ENCODE measurements at regions not wholly inside any gene's neighbourhood (a gene's known extent, or its start where the extent isn't known, plus 50 kb on each side); places are given as distances from the start of the nearest gene placed in this dataset.
"Not testable (repeated sequence)": the region's sequence is repeated elsewhere in the genome, so short reads cannot be mapped to it uniquely, and the experiment has no call there.

DNA sequence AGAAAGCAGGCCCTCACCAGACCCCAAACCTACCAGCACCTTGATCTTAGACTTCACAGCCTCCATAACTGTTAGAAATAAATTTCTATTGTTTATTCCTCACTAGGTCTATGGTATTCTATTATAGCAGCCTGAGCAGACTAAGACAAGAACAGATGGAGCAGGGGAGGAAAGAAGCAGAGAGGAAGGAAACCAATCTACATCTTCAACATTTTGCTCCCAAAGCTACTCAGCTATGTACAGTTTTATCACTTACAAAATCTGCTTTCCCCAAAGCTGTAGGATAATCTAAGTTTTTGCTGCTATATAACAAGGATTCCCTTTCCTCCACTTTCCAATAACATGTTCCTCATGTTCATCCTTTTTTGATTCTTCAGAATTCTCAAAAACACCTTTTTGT lies 274.4 kb upstream of the CHAC2 start:
- DNase-seq (ENCODE audit: low spot score) = no peak

DNA sequence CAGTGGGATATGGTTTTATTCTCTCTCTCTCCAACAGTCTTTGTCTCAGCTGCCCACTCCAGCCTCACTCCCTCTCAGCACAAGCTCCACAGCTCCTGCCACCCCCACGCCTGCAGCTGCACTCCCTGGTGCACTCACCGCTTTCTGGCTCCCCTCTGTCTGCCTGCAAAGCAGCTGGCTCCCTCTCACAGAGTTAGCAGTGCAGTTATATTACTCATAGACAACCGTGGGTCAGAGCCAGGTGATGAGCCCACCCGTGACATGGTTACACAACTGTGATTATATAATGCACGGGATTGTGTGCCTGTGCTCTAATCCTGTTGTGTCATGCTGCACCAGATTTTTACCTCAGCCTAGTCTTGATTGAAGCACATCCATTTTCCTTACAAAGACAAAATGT lies 276.9 kb upstream of the CHAC2 start:
- no peak for DNase-seq (ENCODE audit: low spot score)

DNA sequence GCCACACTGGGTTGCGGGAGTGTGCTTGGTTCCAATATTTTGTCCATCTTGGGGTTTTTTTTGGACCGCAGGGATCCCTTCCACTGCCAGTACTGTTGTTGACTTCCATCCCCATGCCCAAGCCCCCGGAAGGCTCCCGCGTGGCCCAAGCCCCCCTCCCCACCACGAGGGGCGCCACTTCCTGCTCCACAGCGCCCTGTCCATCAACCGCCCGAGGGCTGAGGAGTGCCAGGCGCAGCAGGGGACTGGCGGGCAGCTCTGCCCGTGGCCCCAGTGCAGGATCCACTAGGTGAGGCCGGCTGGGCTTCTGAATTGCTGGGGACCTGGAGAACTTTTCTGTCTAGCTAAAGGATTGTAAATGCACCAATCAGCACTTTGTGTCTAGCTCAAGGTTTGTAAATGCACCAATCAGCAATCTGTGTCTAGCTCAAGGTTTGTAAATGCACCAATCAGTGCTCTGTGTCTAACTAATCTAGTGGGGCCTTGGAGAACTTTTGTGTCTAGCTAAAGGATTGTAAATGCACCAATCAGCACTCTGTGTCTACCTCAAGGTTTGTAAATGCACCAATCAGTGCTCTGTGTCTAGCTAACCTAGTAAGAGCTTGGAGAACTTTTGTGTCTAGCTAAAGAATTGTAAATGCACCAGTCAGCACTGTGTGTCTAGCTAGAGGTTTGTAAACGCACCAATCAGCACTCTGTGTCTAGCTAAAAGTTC lies 281.3 kb upstream of the CHAC2 start:
- DNase-seq (ENCODE audit: low spot score) = not testable (repeated sequence)

DNA sequence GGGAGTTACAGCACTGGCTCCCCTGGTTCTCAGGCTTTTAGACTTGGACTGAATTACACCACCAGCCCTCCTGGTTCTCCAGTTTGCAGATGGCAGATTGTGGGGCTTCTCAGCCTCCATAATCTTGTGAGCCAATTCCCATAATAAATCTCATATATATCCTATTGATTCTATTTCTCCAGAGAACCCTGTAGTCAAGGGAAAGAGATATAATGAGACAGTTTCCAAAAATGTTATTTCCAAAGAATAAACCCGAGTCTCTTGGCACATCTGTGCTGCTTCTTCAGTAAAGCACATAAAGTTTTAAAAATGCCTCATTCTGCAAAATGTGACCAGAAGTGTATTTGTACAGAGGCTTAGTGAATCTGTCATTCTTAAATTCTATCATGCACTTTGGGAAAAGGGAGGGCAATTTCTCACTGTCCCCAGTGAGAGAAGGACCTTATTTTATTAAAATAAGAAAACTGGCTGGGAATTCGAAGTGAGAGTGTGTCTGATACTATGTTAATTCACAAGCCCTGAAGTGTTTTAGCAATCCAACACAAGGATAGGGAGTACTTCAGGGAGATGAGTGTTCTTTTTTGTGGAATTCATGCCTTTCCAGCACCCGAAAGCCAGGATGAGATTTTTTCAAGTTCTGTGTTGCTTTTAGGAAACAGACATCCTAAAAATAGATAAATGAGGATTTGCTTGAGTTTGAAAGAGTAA lies 282.4 kb upstream of the CHAC2 start:
- DNase-seq (ENCODE audit: low spot score) = no peak

GRCh38 chr2:53484531-53484930 lies 283.1 kb upstream of the CHAC2 start:
- no peak for DNase-seq (ENCODE audit: low spot score)

DNA sequence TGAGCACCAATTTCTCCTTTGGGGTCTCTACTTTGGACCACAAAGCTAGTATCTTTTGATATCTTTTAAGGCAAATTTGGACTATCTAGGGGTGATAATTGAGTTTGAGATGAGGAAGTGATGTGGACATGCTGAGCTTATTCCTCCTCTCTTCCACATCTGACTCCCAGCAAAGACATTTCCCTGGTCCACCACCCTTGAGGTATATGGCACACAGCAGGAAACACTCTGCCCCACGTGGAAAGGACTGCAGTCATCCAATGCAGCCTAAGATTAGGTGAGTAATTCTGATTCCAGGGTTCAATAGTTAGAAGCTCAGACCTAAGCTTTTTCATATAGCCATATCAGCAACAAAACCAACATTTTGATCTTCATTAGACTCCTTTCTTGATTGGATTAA lies 290.1 kb upstream of the CHAC2 start:
- DNase-seq (ENCODE audit: low spot score) = no peak

DNA sequence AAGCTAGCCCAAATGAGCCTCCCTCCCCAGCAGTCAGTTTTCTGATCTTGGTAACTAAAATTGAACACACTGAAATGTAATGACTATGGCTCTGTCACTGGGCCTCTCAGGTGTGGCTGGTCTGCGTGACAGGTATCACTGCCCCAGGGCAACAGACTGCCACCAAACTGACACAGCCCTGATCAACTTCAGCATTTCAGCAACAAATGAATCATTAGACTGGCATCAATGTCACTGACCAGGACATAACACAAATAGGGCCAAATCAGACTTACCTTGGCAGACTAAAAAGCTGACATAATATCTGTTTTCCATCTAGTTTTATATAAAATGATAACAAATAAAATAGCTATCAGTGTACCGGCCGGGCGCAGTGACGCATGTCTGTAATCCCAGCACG lies 290.8 kb upstream of the CHAC2 start:
- DNase-seq (ENCODE audit: low spot score) = no peak

DNA sequence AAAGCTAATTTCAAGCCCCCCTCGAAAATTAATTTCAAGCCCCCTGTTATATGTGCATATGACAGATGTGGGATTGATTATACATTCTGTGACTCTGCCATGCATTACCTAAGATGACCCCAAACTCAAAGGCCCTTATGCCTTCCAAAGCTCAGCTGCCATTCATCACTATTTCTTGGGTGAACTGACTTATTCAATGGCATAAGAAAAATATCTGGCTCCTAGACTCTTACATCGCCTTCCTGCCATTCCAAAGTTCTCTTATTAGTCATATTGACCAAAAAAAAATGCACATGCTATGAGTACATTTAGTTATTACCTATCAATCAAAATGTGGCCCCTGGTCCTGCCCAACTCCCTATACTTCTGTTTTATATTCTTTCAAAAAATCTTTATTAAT lies 291.8 kb upstream of the CHAC2 start:
- no peak for DNase-seq (ENCODE audit: low spot score)

GRCh38 chr2:53475321-53475720 lies 292.3 kb upstream of the CHAC2 start:
- no peak for DNase-seq (ENCODE audit: low spot score)

- no peak for DNase-seq (ENCODE audit: low spot score)
Measured at GRCh38 chr2:53474914-53475313, 292.7 kb upstream of the CHAC2 start.

- no peak for DNase-seq (ENCODE audit: low spot score)
Measured at GRCh38 chr2:53473775-53474311, 293.8 kb upstream of the CHAC2 start.

DNA sequence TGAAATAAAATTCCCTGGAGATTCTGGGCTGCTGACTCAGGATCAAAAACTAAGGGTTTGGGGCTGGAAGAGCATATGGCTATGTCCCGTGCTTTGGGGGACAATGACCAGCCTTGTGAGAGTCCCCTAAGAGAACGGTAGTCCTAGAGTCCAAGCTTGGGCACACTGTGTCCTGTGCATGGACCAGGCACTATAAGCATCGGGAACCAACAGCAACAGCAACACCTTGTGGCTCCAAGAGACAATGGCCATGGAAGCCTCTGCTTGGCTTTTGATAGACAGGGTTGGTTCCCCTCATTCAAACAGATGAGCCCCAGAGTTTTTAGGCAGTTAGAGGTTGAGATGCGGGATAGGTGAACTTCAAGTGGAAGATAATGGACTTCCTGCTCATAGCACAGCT lies 294.4 kb upstream of the CHAC2 start:
- DNase-seq (ENCODE audit: low spot score) = no peak

GRCh38 chr2:53467467-53468180 lies 300.0 kb upstream of the CHAC2 start:
- no peak for DNase-seq (ENCODE audit: low spot score)

DNA sequence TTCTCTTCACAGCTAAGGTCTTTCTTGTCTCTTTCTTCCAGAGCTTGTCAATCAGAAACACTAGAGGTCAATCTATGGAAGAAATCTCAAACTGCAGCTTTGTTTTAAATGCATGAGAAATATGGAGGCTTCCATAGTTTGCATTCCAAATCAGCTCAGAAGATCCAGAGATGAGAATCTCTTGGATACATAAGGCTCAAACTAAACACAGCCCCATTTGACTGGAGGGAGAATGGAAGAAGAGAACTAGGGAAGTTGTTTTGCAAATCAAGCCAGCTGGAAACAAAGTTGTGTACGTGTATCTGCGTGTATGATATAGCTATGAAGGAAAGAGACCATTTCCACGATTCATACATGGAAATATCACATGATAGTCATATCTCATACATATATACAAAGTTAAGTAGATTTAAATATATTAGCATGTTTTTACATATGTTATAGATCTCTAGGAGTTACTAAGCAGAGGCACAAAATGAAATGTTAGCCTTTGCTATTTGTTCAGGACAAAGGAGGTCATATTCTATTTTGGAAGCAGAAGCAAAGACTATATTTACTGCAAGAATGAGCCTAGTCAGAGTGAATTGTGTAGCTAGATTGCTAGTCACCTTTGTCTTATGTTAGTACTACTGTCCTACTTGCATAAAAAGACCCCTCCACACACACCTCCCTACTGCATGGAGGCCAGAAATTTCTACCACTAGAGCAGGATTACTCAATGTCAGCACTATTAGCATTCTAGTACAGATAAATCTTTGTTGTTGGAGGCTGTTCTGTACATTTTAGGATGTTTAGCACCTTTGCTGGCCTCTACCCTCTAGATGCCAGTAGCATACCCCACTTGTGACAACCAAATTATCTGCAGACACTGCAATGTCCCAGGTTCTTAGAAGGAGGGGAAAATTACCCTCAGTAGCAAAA lies 303.5 kb upstream of the CHAC2 start:
- no peak for DNase-seq (ENCODE audit: low spot score)

DNA sequence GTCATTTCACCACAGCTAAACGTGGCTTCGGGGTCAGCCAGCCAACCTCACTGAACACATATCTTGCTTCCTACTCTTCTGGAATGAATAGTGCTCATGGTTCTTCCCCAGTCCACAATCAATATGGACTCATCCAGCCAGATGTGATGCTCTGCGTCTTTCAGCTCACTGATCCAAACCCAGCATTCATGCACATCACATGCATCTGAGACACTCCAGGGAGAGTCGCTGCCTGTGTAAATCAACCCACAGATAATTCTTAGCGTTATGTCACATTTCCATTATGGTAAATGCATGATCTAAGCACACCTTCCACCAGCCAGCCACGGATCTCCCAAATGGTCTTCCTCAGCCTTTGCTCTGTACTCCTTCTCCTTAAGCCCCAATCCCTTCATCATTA lies 306.7 kb upstream of the CHAC2 start:
- DNase-seq (ENCODE audit: low spot score) = no peak

DNA sequence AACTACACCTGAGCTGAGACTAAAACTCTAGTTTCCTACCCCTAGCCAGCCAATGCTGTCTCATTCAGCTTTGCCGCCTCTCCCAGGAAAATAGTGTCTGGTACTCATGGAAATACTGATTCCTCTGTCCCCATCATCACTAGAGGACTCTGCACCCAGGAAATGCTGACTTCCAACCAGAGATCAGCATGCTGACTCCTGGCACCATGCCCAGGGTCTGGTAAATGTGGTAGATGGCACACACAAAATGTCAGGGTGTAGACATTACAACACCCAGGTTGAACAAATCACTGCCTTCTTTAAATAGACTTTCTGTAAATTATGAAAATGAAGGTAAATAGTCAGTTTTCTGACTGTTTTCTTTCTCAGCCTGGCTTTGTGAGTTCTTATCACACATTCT lies 307.3 kb upstream of the CHAC2 start:
- DNase-seq (ENCODE audit: low spot score) = no peak

DNA sequence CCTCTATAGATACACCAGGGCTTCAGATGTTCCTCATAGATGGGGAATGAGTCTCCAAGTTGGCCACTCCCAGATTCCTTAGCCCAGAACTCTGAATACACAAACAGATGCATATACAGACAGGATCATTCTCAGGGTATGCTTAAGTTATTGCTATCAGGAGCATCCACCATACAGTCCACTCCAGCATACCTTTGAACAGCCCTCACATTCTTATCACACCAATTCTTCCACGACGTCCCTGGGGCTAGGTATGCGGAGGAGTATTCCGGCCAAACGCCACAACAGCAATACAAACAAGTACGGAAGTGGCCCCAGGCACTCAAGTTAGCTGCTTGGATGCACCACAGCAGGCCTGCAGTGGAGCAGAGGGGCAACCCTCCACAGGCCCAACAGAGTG lies 312.5 kb upstream of the CHAC2 start:
- DNase-seq (ENCODE audit: low spot score) = no peak

GRCh38 chr2:53452957-53453748 lies 314.5 kb upstream of the CHAC2 start:
- DNase-seq (ENCODE audit: low spot score) = peak; percentile 29

DNA sequence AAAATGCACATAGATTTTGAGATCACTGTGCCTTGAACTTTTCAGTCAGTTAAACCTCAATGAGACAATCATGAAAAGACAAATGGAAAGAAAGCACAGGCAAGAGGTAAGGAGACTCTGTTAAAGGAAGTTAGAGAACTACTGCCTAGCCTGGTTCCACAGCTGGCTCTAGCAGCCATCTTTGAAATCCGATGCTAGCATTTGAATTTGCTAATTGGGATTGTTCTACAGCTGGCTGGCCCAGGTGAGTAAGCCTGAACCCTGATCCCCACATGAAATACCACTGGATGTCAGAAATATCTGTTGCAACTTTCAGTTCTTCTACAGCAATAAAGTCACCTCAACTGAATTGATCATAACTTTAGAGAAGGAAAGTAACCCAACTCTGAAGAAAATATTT lies 315.2 kb upstream of the CHAC2 start:
- DNase-seq (ENCODE audit: low spot score) = no peak

GRCh38 chr2:53450923-53451322 lies 316.7 kb upstream of the CHAC2 start:
- peak; percentile 14 for DNase-seq (ENCODE audit: low spot score)

DNA sequence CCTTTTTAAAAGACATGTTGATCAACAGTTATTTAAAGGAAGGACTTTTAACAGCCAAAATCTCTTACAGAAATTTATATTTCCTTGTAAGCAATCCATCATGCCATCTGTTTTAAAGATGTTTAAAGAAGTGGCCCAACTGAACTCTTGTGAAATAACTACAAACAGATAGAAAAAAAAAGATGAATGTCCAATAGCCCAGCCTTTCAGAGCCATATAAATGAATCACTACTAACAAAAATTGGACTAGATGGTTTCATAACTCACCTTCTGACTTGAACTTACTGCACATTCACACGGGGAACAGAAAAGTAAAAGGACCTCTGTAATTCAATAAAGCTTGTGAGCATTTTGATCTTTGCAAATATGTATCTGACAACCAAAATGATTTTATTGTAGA lies 319.0 kb upstream of the CHAC2 start:
- DNase-seq (ENCODE audit: low spot score) = no peak

Measured in pons (tissue), 1 donor.